ENCODE measurements at regions not wholly inside any gene's neighbourhood (a gene's known extent, or its start where the extent isn't known, plus 50 kb on each side); places are given as distances from the start of the nearest gene placed in this dataset.

DNA sequence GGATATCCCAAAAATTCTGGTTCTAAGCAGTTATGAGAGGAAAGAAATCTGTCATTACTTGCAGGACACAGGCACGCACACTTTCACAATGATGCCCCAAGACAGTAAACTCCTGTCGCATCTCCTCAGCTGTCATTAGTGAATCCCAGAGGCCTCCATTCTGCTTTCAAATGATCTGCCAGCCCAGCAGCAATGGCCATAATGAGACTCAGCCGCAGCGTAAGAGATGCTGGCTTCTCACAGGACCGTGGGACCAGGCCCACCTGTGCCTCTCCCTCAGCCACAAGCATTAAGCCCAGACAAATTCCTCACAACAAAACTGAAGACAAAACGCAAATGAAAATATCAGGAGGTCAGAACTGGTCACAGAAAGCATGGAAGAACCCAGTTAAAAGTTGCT lies 98.0 kb upstream of the VLDLR start:
- no peak for DNase-seq

- no peak for DNase-seq
Observed at GRCh38 chr9:2524601-2525000, 97.0 kb upstream of the VLDLR start.

- no peak for DNase-seq
Observed at GRCh38 chr9:2525147-2525546, 96.4 kb upstream of the VLDLR start.

GRCh38 chr9:2526071-2526828 lies 95.3 kb upstream of the VLDLR start:
- peak; percentile 9 for DNase-seq

DNA sequence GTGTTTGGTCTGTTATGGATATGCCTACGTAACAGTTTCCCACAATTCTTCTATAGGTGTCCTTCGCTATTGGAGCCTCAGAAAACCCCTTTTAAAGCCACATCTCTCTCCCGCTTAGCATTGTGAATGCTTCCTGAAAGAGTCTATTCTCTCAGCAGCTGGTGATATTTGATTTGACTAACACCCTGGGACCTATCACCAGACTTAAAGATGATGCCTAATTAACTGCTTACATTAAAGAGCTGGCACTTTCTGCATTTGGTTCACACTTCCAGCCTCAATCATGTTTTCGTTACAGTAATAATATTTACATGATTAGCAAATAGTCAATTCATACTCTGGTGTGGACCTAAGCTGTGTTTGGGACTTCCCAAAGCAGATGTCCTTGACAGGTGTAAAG lies 90.1 kb upstream of the VLDLR start:
- DNase-seq: no peak

DNA sequence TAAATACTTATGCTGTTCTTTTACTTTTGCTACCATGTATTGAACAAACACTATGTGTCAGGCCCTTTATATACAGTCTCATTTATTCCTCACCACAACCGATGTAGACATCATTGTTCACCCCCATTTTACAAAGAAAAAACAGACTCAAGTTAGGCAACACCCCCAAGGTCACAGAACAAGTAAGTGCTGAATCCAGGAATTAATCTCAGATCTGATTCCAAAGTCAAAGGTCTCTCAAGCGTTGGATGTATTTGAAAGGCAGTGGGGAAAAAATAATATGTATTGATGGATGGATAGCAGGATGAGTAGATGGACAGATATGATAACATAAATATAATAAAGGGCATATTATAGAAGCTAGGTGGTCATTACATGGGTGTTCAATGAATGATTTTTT lies 85.1 kb upstream of the VLDLR start:
- DNase-seq: no peak

DNA sequence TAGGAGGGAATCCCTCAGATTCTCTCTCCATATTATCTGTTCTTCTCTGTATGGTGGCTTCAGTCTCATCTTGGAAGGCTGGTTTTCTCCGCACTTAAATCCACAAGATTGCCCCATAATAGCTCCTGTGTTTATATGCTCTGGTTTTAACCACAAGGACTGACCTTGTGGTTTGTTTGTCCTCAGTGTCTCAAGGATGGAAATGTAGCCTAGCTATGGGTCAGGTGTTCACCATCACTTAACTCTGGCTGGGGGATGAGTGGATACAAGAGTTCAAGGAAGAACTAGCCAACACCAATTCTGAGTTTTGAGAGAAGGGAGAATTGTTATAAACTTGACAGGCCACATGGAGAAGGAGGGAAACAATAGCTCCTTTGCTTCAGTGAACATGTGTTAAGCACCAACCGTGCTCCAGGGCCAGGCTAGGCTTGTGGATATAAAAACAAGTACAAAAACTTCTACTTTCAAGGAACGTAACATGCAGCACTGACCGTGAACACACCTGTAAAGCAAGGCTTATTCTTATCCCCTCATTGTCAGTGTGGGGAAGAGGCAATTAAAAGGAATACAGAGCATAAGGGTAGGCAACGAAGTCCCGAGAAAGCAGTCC lies 75.6 kb upstream of the VLDLR start:
- DNase-seq: no peak

GRCh38 chr9:2555899-2556600 lies 65.5 kb upstream of the VLDLR start:
- peak; percentile 53 for DNase-seq

GRCh38 chr9:2557693-2558092 lies 63.9 kb upstream of the VLDLR start:
- no peak for DNase-seq

GRCh38 chr9:2559192-2560152 lies 62.1 kb upstream of the VLDLR start:
- peak; percentile 96 for DNase-seq

- no peak for DNase-seq
Observed at GRCh38 chr9:2560180-2560579, 61.4 kb upstream of the VLDLR start.

GRCh38 chr9:2565676-2566340 lies 55.8 kb upstream of the VLDLR start:
- no peak for DNase-seq

GRCh38 chr9:2567922-2568321 lies 53.7 kb upstream of the VLDLR start:
- DNase-seq: no peak

DNA sequence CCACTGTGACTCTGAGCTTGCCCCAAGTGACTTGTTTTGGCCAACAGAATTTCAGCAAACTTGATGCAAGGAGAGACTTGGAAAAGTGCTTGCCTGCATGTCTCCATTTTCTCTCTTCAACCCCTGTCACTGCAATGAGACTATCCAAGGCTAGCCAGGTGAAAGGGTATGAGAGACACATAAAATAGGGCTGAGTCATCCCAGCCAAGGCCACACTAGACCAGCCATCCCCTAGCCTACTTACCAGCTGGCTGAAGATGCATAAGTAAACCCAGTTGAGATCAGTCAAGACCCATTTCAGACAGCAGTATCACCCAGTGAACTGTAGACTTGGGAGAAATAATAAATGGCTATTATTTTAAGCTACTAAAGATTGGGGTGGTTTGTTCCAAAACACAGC lies 52.9 kb upstream of the VLDLR start:
- no peak for DNase-seq

DNA sequence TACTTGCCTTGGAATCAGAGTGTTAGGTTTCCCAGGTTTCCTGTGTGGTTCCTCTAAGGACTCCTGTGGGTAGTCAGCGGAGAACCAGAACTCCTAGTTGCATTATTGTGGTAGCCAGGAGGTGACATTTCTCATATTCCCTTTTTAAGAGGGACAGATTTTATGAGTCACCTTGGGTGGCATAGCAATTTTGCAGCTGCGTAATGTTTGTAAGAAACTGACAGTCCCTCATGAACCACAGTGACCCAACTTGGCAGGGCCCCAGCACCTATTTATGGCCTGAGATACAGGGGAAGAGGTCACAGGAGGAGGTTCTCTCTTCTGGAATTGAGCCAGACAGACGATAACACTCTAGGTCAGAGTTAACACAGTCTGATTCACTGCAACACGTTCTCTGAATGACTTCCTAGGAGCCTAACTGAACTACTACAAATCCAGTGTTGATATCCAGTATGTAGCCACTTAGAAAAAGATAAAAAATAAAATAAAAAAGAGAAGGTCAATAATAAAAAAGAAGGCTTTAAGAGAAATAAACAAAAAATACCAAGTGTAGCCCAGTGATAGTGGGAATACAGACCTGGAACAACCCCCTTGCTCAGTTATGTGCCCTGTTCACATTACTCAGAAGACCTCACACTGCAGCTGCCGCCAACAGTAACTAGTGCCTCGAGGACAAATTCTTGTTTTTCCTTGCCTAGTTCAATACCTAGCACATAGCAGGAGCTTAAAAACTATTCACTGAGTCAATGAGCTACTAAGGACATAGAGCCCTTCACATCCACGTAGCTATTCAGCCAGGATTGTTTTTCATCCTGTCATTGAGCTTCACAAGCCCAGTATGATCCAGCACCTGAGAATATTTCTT lies 50.7 kb upstream of the VLDLR start:
- DNase-seq: peak; percentile 82
